ENCODE measurements at regions not wholly inside any gene's neighbourhood (a gene's known extent, or its start where the extent isn't known, plus 50 kb on each side); places are given as distances from the start of the nearest gene placed in this dataset.
"Not testable (repeated sequence)": the region's sequence is repeated elsewhere in the genome, so short reads cannot be mapped to it uniquely, and the experiment has no call there.

- Mint-ChIP-seq H3K4me1 (ENCODE audit: low read depth) (no peaks in the 10 kb centered on the region), H3K9me3 (no peaks in the 10 kb centered on the region), H3K27ac (no peak overlapping the region), H3K27me3 (ENCODE audit: insufficient read depth) (peaks cover 6% of the 10 kb centered on the region; the same call in 1 of the 2 replicates), H3K4me3 (no peak overlapping the region), H3K36me3 (ENCODE audit: low read depth) (no peaks in the 10 kb centered on the region)
- no peak for DNase-seq
- TF ChIP-seq CTCF (IDR thresholded peaks at IDR 0.05), result no peak
These were observed 1206.7 kb upstream of the CDH2 start for GRCh38 chr18:29383311-29384273.

DNA sequence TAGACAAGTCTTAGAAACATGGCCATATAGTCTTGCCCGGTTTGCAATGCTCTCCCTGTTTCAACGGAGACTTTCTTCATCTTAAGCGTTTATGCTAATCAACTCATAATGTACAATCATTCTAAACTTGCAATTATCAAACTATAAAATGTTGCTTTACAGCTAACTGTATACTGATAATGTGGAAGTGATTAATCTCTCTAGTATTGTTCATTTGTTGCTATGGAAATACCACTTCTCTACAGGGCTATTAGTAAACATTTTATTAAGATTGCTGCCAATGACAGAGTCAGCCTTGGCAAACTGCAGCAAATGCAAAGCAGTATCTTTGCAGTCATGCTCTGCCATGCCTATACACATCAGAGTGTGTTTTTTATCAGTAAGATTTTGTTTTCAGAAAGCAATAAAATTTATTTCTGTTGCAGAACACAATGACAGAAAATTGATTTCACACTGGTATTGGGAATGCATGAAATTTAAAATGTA lies 1201.8 kb upstream of the CDH2 start:
- no peaks in the 10 kb centered on the region for H3K4me1 Mint-ChIP-seq (ENCODE audit: low read depth)
- no peaks in the 10 kb centered on the region for H3K27me3 Mint-ChIP-seq (ENCODE audit: insufficient read depth)
- H3K9me3 Mint-ChIP-seq, result no peaks in the 10 kb centered on the region; the same call in 1 of the 2 replicates
- DNase-seq, result no peak
- no peak overlapping the region for H3K4me3 Mint-ChIP-seq
- H3K36me3 Mint-ChIP-seq (ENCODE audit: low read depth), result no peaks in the 10 kb centered on the region
- H3K27ac Mint-ChIP-seq, result no peak overlapping the region
- no peak for TF ChIP-seq CTCF (IDR thresholded peaks at IDR 0.05)

GRCh38 chr18:29377346-29377745 lies 1200.4 kb upstream of the CDH2 start:
- DNase-seq, result no peak
- Mint-ChIP-seq H3K27me3 (ENCODE audit: insufficient read depth) (no peaks in the 10 kb centered on the region), H3K9me3 (peaks cover 5% of the 10 kb centered on the region), H3K27ac (no peak overlapping the region), H3K36me3 (ENCODE audit: low read depth) (peaks cover 6% of the 10 kb centered on the region; the same call in 1 of the 2 replicates), H3K4me3 (no peak overlapping the region), H3K4me1 (ENCODE audit: low read depth) (no peaks in the 10 kb centered on the region)
- TF ChIP-seq CTCF (IDR thresholded peaks at IDR 0.05), result no peak

- no peak overlapping the region for H3K4me3 Mint-ChIP-seq
- H3K9me3 Mint-ChIP-seq, result peaks cover 5% of the 10 kb centered on the region
- H3K4me1 Mint-ChIP-seq (ENCODE audit: low read depth), result no peaks in the 10 kb centered on the region
- H3K27me3 Mint-ChIP-seq (ENCODE audit: insufficient read depth), result no peaks in the 10 kb centered on the region
- no peak for DNase-seq
- no peak for TF ChIP-seq CTCF (IDR thresholded peaks at IDR 0.05)
- H3K36me3 Mint-ChIP-seq (ENCODE audit: low read depth), result peaks cover 6% of the 10 kb centered on the region; the same call in 1 of the 2 replicates
- H3K27ac Mint-ChIP-seq, result no peak overlapping the region
These were observed 1196.1 kb upstream of the CDH2 start for GRCh38 chr18:29373000-29373399.

GRCh38 chr18:29361843-29362242 lies 1184.9 kb upstream of the CDH2 start:
- Mint-ChIP-seq H3K9me3 (no peaks in the 10 kb centered on the region), H3K27me3 (ENCODE audit: insufficient read depth) (no peaks in the 10 kb centered on the region; the same call in 1 of the 2 replicates), H3K4me1 (ENCODE audit: low read depth) (no peaks in the 10 kb centered on the region), H3K36me3 (ENCODE audit: low read depth) (no peaks in the 10 kb centered on the region), H3K4me3 (no peak overlapping the region), H3K27ac (no peak overlapping the region)
- no peak for TF ChIP-seq CTCF (IDR thresholded peaks at IDR 0.05)
- no peak for DNase-seq

GRCh38 chr18:29360659-29361058 lies 1183.7 kb upstream of the CDH2 start:
- H3K4me1 Mint-ChIP-seq (ENCODE audit: low read depth); H3K27ac Mint-ChIP-seq; H3K27me3 Mint-ChIP-seq (ENCODE audit: insufficient read depth); H3K36me3 Mint-ChIP-seq (ENCODE audit: low read depth); DNase-seq; H3K4me3 Mint-ChIP-seq; H3K9me3 Mint-ChIP-seq: not testable (repeated sequence)

DNA sequence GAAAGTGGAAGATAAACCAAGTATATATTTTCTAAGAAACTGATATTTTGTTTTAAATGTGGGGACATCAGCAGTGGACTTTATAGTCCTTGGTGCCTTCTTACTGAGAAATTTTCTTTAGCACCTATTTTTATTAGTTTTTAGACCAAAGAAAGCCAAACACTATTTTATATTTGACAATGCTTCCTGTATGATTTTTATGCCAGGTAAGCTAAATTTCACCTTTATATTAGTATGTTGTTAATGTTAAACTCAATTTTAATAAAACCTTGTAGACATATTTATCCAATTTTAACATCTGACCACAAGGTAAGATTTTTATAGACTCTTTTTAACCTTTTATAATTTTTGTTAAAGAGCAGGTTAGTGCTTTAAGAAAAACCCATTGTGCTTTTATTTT lies 1182.3 kb upstream of the CDH2 start:
- DNase-seq; H3K4me1 Mint-ChIP-seq (ENCODE audit: low read depth); H3K4me3 Mint-ChIP-seq; H3K27ac Mint-ChIP-seq; H3K36me3 Mint-ChIP-seq (ENCODE audit: low read depth); H3K27me3 Mint-ChIP-seq (ENCODE audit: insufficient read depth); H3K9me3 Mint-ChIP-seq: not testable (repeated sequence)

Data from HFFc6 (cell line).